ENCODE measurements at regions not wholly inside any gene's neighbourhood (a gene's known extent, or its start where the extent isn't known, plus 50 kb on each side); places are given as distances from the start of the nearest gene placed in this dataset.

DNA sequence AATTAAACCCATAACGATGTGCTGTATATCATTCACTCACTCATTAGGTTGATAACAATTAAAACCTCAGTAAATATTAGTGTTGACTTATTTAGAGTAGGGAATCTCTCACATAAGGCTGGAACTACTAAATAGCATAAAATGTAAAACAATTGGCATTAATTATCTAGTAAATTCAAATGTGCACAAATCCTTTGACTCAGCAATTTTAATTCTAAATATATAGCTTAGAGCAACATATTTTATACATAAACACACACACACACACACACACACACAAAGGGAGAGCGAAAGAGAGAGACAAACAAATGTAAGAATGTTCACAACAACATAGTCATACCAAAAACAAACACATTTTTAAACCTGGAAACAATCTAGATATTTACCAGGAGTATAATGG lies 443.1 kb upstream of the KCNH7 start:
- H3K9me3 ChIP-seq (replicated peaks in 1 of 11): peaks cover 0 to 12% (median 7%) of the 10 kb centered on the region in 11 experiments; a peak in 8 of 22 replicates
- H4K20me1 ChIP-seq: no peaks in the 10 kb centered on the region
- H3K4me3 ChIP-seq: no peak overlapping the region
- peaks cover 0 to 4% (median 0%) of the 10 kb centered on the region in 10 experiments; a peak in 2 of 20 replicates for H3K4me1 ChIP-seq
- no peak for TF ChIP-seq Cebpa-rat (IDR thresholded peaks at IDR 0.05)
- H3K4me2 ChIP-seq: no peak overlapping the region
- H3K9ac ChIP-seq: no peak overlapping the region
- no peaks in the 10 kb centered on the region for H3K27me3 ChIP-seq
- H3K36me3 ChIP-seq: no peaks in the 10 kb centered on the region
- no peak overlapping the region for H3K27ac ChIP-seq

- peaks cover 15 to 29% (median 19%) of the 10 kb centered on the region in 11 experiments for H3K9me3 ChIP-seq (replicated peaks in 1 of 11)
- H3K4me3 ChIP-seq: no peak overlapping the region
- no peaks in the 10 kb centered on the region for H3K27me3 ChIP-seq
- no peaks in the 10 kb centered on the region for H3K36me3 ChIP-seq
- H3K9ac ChIP-seq: no peak overlapping the region
- TF ChIP-seq Cebpa-rat (IDR thresholded peaks at IDR 0.05): peak in 4 of 11 experiments; percentile 37 to 82 (median 60); a peak in 7 of 22 replicates
- no peaks in the 10 kb centered on the region for H3K4me1 ChIP-seq
- no peak overlapping the region for H3K4me2 ChIP-seq
- H3K27ac ChIP-seq: no peak overlapping the region
- no peaks in the 10 kb centered on the region for H4K20me1 ChIP-seq
Observed at GRCh38 chr2:163269374-163270021, 430.9 kb upstream of the KCNH7 start.

DNA sequence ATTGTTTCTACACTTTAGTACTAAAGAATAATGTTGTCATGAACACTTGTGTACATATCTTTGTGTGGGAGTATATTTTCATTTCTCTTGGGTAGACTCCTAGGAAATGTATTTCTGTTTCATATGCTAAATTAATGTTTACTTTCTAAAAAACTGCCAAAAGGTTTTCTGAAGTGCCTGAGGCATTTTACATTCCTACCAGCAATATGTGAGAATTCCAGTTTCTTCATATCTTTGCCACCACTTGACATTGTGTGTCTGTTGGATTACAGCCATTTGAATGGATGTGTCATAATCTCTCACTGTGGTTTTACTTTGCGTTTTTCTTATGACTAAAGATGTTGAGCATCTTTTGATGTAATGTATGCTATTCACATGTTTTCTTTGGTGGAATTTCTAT lies 428.2 kb upstream of the KCNH7 start:
- Histone ChIP-seq H3K9ac (no peak overlapping the region), H3K27ac (no peak overlapping the region), H3K4me1 (no peaks in the 10 kb centered on the region), H3K27me3 (no peaks in the 10 kb centered on the region), H3K4me3 (no peak overlapping the region), H4K20me1 (no peaks in the 10 kb centered on the region), H3K9me3 (replicated peaks in 1 of 11) (peaks cover 0 to 5% (median 0%) of the 10 kb centered on the region in 11 experiments; a peak in 1 of 22 replicates), H3K36me3 (no peaks in the 10 kb centered on the region), H3K4me2 (no peak overlapping the region)
- no peak for TF ChIP-seq Cebpa-rat (IDR thresholded peaks at IDR 0.05)

DNA sequence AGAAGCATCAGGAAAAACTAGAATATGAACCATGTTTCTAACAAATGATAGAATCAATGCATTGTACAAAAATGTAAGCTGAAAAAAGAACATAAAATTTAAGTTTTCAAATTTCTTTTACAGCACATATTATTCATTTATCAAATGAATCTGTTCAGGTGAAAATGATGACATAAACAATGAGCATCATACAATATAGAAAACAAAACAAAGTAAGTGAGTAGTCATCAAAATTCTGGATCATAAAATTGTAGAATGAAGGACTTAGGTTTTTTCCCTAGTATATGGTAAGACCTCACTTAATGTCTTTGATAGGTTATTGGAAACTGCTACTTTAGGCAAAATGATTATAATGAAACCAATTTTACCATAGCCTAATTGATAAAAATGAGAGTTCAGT lies 427.0 kb upstream of the KCNH7 start:
- TF ChIP-seq Cebpa-rat (IDR thresholded peaks at IDR 0.05): no peak
- no peaks in the 10 kb centered on the region for H4K20me1 ChIP-seq
- no peaks in the 10 kb centered on the region for H3K36me3 ChIP-seq
- H3K27ac ChIP-seq: no peak overlapping the region
- no peaks in the 10 kb centered on the region for H3K27me3 ChIP-seq
- H3K9ac ChIP-seq: no peak overlapping the region
- H3K4me3 ChIP-seq: no peak overlapping the region
- no peak overlapping the region for H3K4me2 ChIP-seq
- H3K9me3 ChIP-seq (replicated peaks in 1 of 11): no peaks in the 10 kb centered on the region
- H3K4me1 ChIP-seq: no peaks in the 10 kb centered on the region

GRCh38 chr2:163264341-163264740 lies 425.8 kb upstream of the KCNH7 start:
- Histone ChIP-seq H3K9ac (no peak overlapping the region), H3K27me3 (no peaks in the 10 kb centered on the region), H3K4me3 (no peak overlapping the region), H4K20me1 (no peaks in the 10 kb centered on the region), H3K36me3 (no peaks in the 10 kb centered on the region), H3K9me3 (replicated peaks in 1 of 11) (no peaks in the 10 kb centered on the region), H3K4me1 (no peaks in the 10 kb centered on the region), H3K27ac (no peak overlapping the region), H3K4me2 (no peak overlapping the region)
- TF ChIP-seq Cebpa-rat (IDR thresholded peaks at IDR 0.05): no peak

GRCh38 chr2:163259489-163259888 lies 420.9 kb upstream of the KCNH7 start:
- no peak for TF ChIP-seq Cebpa-rat (IDR thresholded peaks at IDR 0.05)
- no peaks in the 10 kb centered on the region for H3K9me3 ChIP-seq (replicated peaks in 1 of 11)

GRCh38 chr2:163255086-163255485 lies 416.5 kb upstream of the KCNH7 start:
- Histone ChIP-seq H3K27me3 (no peaks in the 10 kb centered on the region), H3K4me3 (no peak overlapping the region), H4K20me1 (no peaks in the 10 kb centered on the region), H3K27ac (no peak overlapping the region), H3K9ac (no peak overlapping the region), H3K36me3 (no peaks in the 10 kb centered on the region), H3K9me3 (replicated peaks in 1 of 11) (no peaks in the 10 kb centered on the region), H3K4me2 (no peak overlapping the region), H3K4me1 (no peaks in the 10 kb centered on the region)
- TF ChIP-seq Cebpa-rat (IDR thresholded peaks at IDR 0.05): no peak

More at GRCh38 chr2:163259489-163259888, 420.9 kb upstream of the KCNH7 start:
- Histone ChIP-seq H3K4me1 (no peaks in the 10 kb centered on the region), H3K27ac (no peak overlapping the region), H3K9ac (no peak overlapping the region), H3K36me3 (no peaks in the 10 kb centered on the region), H4K20me1 (no peaks in the 10 kb centered on the region), H3K27me3 (no peaks in the 10 kb centered on the region), H3K4me3 (no peak overlapping the region), H3K4me2 (no peak overlapping the region)

- Histone ChIP-seq H4K20me1 (no peaks in the 10 kb centered on the region), H3K9me3 (replicated peaks in 1 of 11) (no peaks in the 10 kb centered on the region), H3K27ac (no peak overlapping the region), H3K4me3 (no peak overlapping the region), H3K27me3 (no peaks in the 10 kb centered on the region), H3K9ac (no peak overlapping the region), H3K4me2 (no peak overlapping the region), H3K4me1 (no peaks in the 10 kb centered on the region), H3K36me3 (no peaks in the 10 kb centered on the region)
- TF ChIP-seq Cebpa-rat (IDR thresholded peaks at IDR 0.05): no peak
Observed at GRCh38 chr2:163253621-163254285, 415.2 kb upstream of the KCNH7 start.

DNA sequence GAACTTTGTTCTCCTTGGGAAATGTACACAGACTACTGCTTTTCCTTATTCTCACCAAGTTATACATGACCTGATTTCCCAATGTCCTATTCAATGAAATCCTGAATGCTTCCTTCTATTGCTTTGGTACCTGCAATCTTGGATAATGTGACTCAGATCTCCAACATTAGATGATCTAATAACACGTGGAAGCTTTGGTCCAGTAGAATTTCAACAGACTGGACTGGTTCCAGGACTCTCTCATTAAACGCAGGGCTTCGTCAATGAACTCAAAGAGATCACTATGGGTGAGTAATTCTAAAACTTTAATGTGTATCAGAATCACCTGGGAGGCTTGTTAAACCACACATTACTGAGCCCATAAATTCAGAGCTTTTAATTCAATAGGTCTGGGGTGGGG lies 413.6 kb upstream of the KCNH7 start:
- H3K27ac ChIP-seq: no peak overlapping the region
- H3K9ac ChIP-seq: no peak overlapping the region
- H4K20me1 ChIP-seq: no peaks in the 10 kb centered on the region
- H3K4me2 ChIP-seq: no peak overlapping the region
- TF ChIP-seq Cebpa-rat (IDR thresholded peaks at IDR 0.05): no peak
- H3K9me3 ChIP-seq (replicated peaks in 1 of 11): no peaks in the 10 kb centered on the region
- H3K4me3 ChIP-seq: no peak overlapping the region
- no peaks in the 10 kb centered on the region for H3K27me3 ChIP-seq
- no peaks in the 10 kb centered on the region for H3K4me1 ChIP-seq
- no peaks in the 10 kb centered on the region for H3K36me3 ChIP-seq

Data from BLaER1 treated with 17β-estradiol and CSF1 and Interleukin-3, amounts not matched to agents 10 nM and 100 nM (cell line).